ENCODE measurements at regions not wholly inside any gene's neighbourhood (a gene's known extent, or its start where the extent isn't known, plus 50 kb on each side); places are given as distances from the start of the nearest gene placed in this dataset.

- Histone ChIP-seq H3K9me3 (no peaks in the 10 kb centered on the region), H3K4me1 (replicated peaks) (no peaks in the 10 kb centered on the region), H3K36me3 (no peaks in the 10 kb centered on the region), H3K27ac (peak overlapping the region; percentile 23 to 41), H3K4me3 (no peak overlapping the region), H3K27me3 (replicated peaks; ENCODE audit: insufficient read depth) (no peaks in the 10 kb centered on the region)
- DNase-seq (ENCODE audit: low spot score) = peak; percentile 10
- TF ChIP-seq POLR2A (IDR thresholded peaks at IDR 0.05) (no peak), POLR2AphosphoS5 (IDR thresholded peaks at IDR 0.05) (no peak), CTCF (IDR thresholded peaks at IDR 0.05) (no peak)
- WGBS = 28% methylated on average over 9 of the region's 9 CpGs
- intact Hi-C loops (cut with DNase I) = no loop called here
Observed at GRCh38 chr4:11904846-11905739, 476.4 kb upstream of the HS3ST1 start.

DNA sequence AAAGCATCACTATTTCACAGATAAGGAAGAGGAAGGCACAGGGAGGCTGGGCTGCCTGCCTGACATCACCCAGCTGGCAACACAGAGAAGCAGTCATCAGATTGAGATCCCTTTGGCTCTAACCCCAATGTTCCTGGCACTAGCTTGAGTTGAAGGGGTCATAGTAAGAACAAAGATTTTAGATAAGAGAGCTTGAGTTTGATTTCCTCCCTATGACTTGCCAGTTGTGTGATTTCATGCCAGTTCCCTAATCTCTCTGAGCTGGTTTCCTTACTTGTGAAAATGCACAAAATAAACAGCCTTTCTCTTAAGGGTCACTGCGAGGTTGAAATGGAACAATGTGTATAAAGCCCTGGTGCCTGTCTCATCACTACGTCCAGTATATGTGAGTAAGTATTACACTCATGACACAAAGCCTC, 475.4 kb upstream of the HS3ST1 start:
- TF ChIP-seq POLR2AphosphoS5 (IDR thresholded peaks at IDR 0.05) (peak; percentile 63), CTCF (IDR thresholded peaks at IDR 0.05) (no peak), POLR2A (IDR thresholded peaks at IDR 0.05) (no peak)
- Histone ChIP-seq H3K36me3 (no peaks in the 10 kb centered on the region), H3K27me3 (replicated peaks; ENCODE audit: insufficient read depth) (no peaks in the 10 kb centered on the region), H3K9me3 (no peaks in the 10 kb centered on the region), H3K27ac (peak overlapping the region in 1 of 2 donors; percentile 23), H3K4me1 (replicated peaks) (no peaks in the 10 kb centered on the region), H3K4me3 (no peak overlapping the region)
- WGBS = 0% methylated on average over 2 of the region's 2 CpGs
- intact Hi-C loops (cut with DNase I) = no loop called here
- DNase-seq (ENCODE audit: low spot score) = peak; percentile 73

DNA sequence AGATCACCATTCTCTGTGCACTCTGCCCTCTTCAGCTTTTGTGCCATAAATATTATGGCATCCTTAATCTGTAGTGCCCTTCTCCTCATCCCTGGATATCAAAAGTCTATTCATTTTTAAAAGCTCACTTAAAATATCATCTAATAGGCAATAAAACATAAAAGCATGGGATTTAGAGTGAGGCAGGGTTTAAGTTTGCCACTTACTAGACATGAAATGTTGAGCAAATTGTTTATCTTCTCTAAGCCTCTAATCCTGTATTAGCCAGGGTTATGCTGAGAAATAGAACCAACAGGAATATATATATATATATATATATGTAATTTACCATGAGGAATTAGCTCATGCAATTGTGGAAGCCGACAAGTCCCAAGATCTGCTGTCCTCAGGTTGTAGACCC, 472.4 kb upstream of the HS3ST1 start:
- no peak for DNase-seq (ENCODE audit: low spot score)
- Histone ChIP-seq H3K27me3 (replicated peaks; ENCODE audit: insufficient read depth) (no peaks in the 10 kb centered on the region), H3K36me3 (no peaks in the 10 kb centered on the region), H3K4me1 (replicated peaks) (no peaks in the 10 kb centered on the region), H3K9me3 (no peaks in the 10 kb centered on the region), H3K27ac (no peak overlapping the region), H3K4me3 (no peak overlapping the region)
- WGBS = 96% methylated on average over 1 of the region's 1 CpG
- no peak for TF ChIP-seq POLR2A (IDR thresholded peaks at IDR 0.05)
- no peak for TF ChIP-seq CTCF (IDR thresholded peaks at IDR 0.05)
- TF ChIP-seq POLR2AphosphoS5 (IDR thresholded peaks at IDR 0.05) = no peak
- intact Hi-C loops (cut with DNase I) = no loop called here

- H3K36me3 ChIP-seq = no peaks in the 10 kb centered on the region
- 74% methylated on average over 1 of the region's 1 CpG for WGBS
- H3K27ac ChIP-seq = no peak overlapping the region
- H3K4me1 ChIP-seq (replicated peaks) = no peaks in the 10 kb centered on the region
- no peak for DNase-seq (ENCODE audit: low spot score)
- H3K27me3 ChIP-seq (replicated peaks; ENCODE audit: insufficient read depth) = no peaks in the 10 kb centered on the region
- H3K4me3 ChIP-seq = no peak overlapping the region
- intact Hi-C loops (cut with DNase I) = no loop called here
- TF ChIP-seq POLR2A (IDR thresholded peaks at IDR 0.05) (no peak), POLR2AphosphoS5 (IDR thresholded peaks at IDR 0.05) (no peak), CTCF (IDR thresholded peaks at IDR 0.05) (no peak)
- H3K9me3 ChIP-seq = no peaks in the 10 kb centered on the region
Observed at GRCh38 chr4:11900359-11900758, 471.7 kb upstream of the HS3ST1 start.

DNA sequence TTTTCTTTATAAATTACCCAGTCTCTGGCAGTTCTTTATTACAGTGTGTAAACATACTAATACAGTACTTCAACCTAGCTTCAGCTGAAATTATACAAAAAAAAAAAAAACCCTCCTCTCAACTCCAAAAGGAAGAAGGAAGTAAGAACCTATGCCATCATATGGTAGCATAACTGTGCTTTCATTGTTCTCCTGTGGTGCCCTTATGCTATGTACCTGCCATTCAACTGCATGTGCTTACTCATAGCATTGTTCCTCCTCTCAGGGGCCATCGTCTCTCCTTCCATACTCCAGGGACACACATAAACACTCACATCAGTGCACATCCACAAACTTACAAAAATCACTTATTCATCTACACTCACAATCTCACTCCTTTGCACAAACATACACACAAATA, 470.1 kb upstream of the HS3ST1 start:
- WGBS = 56% methylated on average over 1 of the region's 1 CpG

More for the DNA sequence above, 470.1 kb upstream of the HS3ST1 start:
- intact Hi-C loops (cut with DNase I) = no loop called here
- Histone ChIP-seq H3K27me3 (replicated peaks; ENCODE audit: insufficient read depth) (no peaks in the 10 kb centered on the region), H3K9me3 (no peaks in the 10 kb centered on the region), H3K27ac (no peak overlapping the region), H3K4me3 (no peak overlapping the region), H3K36me3 (no peaks in the 10 kb centered on the region), H3K4me1 (replicated peaks) (no peaks in the 10 kb centered on the region)
- no peak for DNase-seq (ENCODE audit: low spot score)
- TF ChIP-seq POLR2AphosphoS5 (IDR thresholded peaks at IDR 0.05) (no peak), CTCF (IDR thresholded peaks at IDR 0.05) (no peak), POLR2A (IDR thresholded peaks at IDR 0.05) (no peak)
